ENCODE measurements at regions not wholly inside any gene's neighbourhood (a gene's known extent, or its start where the extent isn't known, plus 50 kb on each side); places are given as distances from the start of the nearest gene placed in this dataset.
"Not testable (repeated sequence)": the region's sequence is repeated elsewhere in the genome, so short reads cannot be mapped to it uniquely, and the experiment has no call there.

DNA sequence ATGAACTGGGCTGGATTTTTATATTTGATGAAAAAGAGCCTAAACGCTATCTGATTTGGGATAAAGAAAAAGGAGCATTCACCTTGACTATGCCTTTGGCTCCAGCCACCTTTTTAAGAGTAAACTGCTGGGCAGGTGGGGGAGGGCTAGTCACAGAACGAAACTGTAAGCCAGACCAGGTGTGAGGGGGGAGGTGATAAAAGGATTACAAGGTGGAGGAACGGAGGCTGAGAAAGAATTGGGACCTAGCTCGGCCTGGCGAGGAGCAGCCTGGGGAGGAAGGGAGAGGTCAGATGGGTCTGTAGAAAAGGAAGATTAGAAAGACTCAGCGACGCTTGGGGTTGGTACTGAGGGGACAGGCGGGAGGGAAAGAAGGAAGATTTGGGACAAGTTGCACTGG, 805.4 kb upstream of the ID2 start:
- TF ChIP-seq, protein P1, sequence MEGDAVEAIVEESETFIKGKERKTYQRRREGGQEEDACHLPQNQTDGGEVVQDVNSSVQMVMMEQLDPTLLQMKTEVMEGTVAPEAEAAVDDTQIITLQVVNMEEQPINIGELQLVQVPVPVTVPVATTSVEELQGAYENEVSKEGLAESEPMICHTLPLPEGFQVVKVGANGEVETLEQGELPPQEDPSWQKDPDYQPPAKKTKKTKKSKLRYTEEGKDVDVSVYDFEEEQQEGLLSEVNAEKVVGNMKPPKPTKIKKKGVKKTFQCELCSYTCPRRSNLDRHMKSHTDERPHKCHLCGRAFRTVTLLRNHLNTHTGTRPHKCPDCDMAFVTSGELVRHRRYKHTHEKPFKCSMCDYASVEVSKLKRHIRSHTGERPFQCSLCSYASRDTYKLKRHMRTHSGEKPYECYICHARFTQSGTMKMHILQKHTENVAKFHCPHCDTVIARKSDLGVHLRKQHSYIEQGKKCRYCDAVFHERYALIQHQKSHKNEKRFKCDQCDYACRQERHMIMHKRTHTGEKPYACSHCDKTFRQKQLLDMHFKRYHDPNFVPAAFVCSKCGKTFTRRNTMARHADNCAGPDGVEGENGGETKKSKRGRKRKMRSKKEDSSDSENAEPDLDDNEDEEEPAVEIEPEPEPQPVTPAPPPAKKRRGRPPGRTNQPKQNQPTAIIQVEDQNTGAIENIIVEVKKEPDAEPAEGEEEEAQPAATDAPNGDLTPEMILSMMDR (IDR thresholded peaks at IDR 0.05; ENCODE audit: poor library complexity, severe bottlenecking), result not testable (repeated sequence)
- TF ChIP-seq RAD21 (conservative IDR thresholded peaks at IDR 0.05), result not testable (repeated sequence)

Measured in neural cell (in vitro differentiated cells).